GM19468 (cell line): ENCODE measurements at regions not wholly inside any gene's neighbourhood (a gene's known extent, or its start where the extent isn't known, plus 50 kb on each side); places are given as distances from the start of the nearest gene placed in this dataset.
"Not testable (repeated sequence)": the region's sequence is repeated elsewhere in the genome, so short reads cannot be mapped to it uniquely, and the experiment has no call there.

Experiments
- ATAC-seq: cut with Tn5 transposase; IDR thresholded peaks from one replicate; pipeline ENCODE4 v1.9.1; 2021; ENCODE audit warnings: mild to moderate bottlenecking, moderate library complexity, moderate number of reproducible peaks; ENCODE audit not compliant: unreplicated experiment; ENCODE audit errors: extremely low read depth

DNA sequence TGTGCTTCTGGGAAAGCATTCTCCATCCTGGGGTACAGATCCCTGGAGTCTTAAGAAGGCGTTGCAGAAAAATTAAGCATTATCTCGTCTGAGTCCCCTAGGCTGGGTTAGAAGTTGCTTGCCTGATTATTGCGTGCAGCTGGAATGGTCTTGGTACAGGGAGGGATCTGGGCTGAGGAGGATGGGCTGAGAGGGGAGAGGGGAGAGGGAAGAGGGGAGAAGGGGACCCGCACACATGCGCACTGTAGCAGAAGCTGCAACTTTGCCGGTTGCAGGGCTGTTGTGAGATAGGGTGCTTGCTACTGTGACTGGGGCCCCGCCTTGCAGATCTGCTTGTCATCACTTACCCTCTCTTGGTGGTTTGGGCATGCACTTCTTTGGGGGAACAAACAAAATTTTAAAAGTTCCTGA lies 316.8 kb downstream of the DLEU7 start:
- no peak for ATAC-seq

DNA sequence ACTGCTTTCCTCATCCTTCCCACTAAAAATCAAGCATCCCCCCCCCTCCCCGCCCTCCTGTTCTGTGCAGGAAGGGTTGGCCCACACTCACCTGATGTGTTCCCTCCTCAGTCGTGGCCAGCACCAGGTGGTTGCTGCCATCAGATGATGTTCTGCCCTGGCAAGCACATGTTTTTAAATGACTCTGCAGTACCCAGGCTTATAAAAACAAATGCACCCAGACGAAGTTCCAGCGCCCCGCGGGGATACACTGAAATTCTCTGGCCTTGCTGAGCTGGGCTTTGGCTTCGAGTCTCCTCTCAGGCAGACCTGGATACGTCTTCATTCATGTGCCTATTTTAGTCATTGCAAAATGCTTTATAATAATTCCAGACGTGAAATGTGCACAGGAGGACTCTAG lies 316.3 kb downstream of the DLEU7 start:
- no peak for ATAC-seq

DNA sequence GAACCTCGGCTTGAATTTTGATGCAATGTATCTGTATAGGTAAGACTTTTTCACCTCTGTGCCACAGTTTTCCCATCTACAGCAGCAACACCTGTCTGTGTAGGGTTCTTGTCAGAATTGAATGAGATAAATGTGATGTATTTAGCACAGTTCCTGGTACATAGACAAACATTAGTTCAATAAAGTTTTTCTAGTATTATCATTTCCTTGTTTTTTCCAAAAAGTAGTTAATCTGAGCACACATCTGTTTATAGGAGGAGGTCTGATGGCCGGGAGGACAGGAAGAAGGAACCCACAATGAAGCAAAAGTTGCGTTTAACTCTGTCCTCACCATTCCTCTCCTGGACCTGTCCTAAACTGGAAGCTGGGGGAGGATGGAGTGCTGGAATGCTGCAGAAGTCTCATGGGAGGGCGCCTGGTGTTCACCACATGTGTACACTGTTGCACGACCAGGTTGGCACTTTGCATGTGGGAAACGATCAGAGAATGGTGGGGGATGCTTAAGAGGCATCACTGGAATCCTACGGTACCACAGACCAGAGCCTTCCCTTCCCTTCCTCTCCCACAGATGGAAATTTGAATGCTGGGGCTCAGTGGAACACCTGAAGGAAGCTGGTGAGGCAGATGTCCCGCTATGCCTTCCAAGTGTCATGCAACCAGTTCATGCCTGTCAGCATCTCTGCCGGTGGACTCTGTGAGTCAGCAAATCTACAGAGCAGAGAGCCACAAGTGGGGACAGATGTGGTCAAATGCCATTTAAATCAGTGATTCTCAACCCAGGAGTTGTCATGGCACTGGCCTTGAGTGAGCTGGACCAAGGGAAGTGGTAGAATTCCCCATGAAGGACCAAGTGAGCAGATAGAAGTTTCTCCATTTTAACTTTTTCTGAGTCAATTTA lies 315.6 kb downstream of the DLEU7 start:
- no peak for ATAC-seq

- ATAC-seq = no peak
These were observed 314.2 kb downstream of the DLEU7 start for GRCh38 chr13:50529154-50529882.

DNA sequence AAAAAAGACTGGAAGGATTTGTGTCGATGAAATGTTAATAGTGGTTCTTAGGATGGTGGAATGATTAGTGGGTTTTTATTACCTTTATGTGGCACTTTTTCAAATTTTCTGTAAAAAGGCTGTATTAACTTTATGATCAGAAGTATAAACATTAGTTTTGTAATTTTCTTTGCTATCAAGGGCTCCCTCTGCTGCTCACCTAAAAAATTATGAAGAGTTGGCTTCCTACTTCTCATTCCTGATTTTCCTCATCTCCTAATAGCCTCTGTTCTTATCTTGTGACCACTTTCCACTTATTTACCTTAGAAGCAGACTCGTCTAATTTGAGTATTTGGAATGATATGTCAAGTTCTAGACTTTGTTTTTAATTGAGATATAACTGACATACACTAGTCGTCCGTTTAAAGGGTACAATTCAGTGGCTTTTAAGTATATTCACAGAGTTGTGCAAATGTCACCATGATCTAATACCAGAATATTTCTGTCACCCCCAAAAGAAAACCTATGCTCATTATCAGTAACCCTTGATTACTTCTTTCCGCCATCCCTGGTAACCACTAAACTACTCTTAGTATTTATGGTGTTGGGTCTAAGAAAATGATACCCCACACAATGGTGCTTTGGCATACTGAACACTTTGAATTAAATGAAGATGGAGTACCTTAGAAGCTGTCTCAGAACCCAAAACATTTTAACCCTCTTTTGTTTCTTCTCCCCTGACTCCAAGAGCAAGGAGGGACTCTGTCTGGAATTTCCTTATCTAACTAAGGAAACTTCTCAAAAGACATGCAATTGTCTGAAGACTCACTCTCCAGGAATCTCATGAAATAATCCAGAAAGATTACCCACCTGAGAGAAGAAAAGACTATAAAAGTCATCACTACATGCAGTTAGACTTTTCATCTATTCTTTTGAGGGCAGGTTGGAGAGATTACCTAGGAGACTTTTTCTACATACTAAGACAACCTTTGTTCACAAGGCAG lies 311.3 kb downstream of the DLEU7 start:
- no peak for ATAC-seq

GRCh38 chr13:50535050-50535449 lies 308.4 kb downstream of the DLEU7 start:
- no peak for ATAC-seq

GRCh38 chr13:50537029-50537428 lies 306.5 kb downstream of the DLEU7 start:
- ATAC-seq = no peak

DNA sequence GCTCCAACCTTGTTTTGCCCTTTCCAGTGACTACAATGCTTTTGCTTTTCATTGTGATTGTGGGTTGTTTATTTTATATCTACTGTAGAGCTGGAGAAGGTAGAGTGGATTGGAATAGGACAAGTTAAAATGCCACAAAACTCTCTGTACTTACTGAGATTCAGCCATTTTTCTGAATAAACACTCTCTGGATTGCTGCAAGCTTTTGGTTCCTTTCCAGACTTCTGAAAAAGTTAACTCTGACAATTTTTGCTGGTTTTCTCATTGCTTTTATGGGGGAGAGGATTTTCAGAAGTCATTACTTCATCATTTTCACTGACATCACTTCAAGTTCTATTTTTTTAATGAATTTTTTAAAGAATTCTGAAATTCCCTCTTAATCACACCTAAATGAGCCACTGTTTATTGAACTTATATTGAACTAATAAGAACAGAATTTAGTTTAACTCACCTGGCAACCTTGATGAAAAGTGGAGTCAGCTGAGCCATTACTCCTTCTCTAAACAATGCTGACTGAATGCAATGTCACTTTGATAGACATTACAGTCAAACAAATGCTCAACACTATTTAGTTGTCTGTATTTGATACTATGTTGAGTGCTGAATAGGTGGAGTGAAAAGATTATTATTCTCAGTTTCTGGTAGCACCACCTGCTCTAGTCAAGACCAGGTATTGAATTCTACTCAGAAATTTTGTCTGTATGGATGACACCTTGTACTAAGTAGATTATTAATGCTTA lies 303.5 kb downstream of the DLEU7 start:
- no peak for ATAC-seq

GRCh38 chr13:50543141-50543540 lies 300.4 kb downstream of the DLEU7 start:
- no peak for ATAC-seq

DNA sequence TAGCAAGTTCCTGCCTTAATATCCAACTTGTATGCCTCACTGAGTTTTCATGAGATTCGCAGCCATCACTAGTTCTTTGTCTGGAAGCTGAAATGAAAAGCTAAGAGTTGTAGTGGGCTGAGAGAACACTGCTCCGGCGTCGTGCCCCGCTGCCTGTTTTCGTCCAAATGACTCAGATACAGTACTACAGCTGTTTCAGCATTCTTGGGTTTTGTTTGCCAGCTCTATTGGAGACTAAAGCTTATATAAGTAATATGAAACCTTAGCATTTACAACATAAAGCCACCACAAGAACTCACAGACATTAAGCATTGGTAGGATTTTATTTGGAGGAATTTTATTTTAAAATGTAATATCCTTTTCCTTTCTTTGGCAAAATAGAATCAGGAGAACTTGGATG lies 299.7 kb downstream of the DLEU7 start:
- ATAC-seq = no peak

- ATAC-seq = no peak
These were observed 299.3 kb downstream of the DLEU7 start for GRCh38 chr13:50544211-50544610.

- not testable (repeated sequence) for ATAC-seq
These were observed 296.3 kb downstream of the DLEU7 start for GRCh38 chr13:50547175-50547574.

DNA sequence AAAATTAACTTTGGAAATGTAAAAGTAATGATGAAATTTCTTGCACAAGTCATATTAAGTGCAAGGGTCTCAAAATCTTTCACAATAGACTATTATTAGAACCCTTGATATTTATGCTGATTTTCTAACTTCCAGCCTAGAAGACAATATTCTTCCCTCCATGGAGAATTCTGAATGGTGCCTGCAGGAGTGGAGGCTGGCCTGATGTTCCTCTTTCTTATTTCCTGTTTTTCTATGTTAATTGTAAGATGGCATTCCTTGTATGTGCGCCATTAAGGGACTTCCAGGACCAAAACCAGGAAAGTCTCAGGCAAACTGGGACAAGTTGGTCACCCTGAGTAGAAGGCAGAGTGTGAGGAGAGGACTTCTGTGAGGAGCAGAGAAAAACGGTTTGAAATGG lies 294.9 kb downstream of the DLEU7 start:
- no peak for ATAC-seq

- no peak for ATAC-seq
These were observed 294.1 kb downstream of the DLEU7 start for GRCh38 chr13:50549221-50549942.

- ATAC-seq = no peak
These were observed 293.3 kb downstream of the DLEU7 start for GRCh38 chr13:50550151-50550550.

GRCh38 chr13:50552424-50552966 lies 291.0 kb downstream of the DLEU7 start:
- no peak for ATAC-seq

DNA sequence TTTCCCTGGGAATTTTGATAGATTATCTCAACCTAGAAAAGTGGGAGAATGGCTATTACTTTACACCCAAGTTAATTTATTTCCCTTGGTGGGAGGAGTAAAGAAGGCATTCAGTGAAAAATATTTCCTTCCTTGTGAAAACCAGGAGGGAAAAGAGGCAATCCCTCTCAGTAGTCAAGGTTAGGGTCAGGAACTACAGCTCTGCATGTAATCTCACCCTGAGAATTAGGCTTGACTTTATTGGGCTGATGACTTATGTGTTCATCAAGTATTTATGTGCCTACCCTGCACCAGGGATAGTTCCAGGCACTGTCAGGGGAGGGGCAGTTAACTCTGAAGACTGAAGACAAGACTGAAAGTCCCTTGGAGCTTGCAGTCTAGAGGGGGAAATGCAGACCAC lies 281.8 kb downstream of the DLEU7 start:
- ATAC-seq = no peak

DNA sequence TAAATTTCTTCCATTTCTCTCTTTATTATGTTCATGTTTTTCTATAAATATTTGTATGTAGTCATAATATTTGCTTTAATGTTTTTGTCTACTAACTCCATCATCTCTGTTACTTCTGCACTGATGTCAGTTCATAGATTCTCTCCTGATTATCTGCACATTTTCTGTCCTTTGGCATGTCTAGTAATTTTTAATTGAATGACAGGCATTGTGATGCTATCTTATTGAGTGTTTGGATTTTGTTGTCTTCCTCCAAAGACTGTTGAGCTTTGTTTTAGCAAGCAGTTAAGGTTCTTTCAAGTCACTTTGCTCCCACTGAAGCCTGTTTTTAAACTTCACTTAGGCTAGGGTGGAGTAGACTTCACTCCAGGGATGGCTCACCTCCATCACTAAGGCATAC lies 276.8 kb downstream of the DLEU7 start:
- no peak for ATAC-seq

DNA sequence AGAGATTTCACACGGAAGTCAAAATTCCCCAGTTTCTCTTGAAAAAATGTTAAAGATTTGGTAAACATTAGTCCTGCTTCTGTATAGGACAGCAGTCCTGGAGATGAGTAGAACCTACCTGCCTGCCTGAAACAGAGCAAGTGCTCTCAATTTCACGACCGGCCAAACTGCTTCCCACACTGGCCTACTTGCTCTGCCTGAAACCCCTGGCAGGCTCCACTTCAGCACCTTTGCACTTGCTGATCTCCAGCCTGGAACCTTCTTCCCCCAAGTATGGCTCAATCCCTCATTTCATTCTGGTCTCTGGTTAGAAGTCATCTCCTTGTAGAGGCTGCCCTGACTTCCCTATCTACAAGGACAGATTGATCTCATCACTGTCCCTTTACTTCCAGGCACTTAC lies 271.4 kb downstream of the DLEU7 start:
- no peak for ATAC-seq
